A673 (cell line): ENCODE measurements at regions not wholly inside any gene's neighbourhood (a gene's known extent, or its start where the extent isn't known, plus 50 kb on each side); places are given as distances from the start of the nearest gene placed in this dataset.

ENCODE experiments used
- BruUV-seq: library from RNA; stranded (reverse); fragments of 400-500 nt; replicated peaks from 2 replicates; lab custom pipeline; 2021; lab: Mats Ljungman, UMichigan
- CTCF ChIA-PET: fragments of 300-600 bp; sonication (Branson Sonifier 250); formaldehyde crosslinking; loops from one replicate; lab custom pipeline; 2022; ENCODE audit warnings: antibody characterized with exemption; lab: Charles Lee
- POLR2A ChIA-PET: fragments of 300-600 bp; sonication (Branson Sonifier 250); formaldehyde crosslinking; loops from one replicate; lab custom pipeline; 2022; ENCODE audit warnings: antibody characterized with exemption; ENCODE audit not compliant: low non-redundant PET; lab: Charles Lee
- DNase-seq: peaks from one replicate; pipeline ENCODE4 v3.0.0-alpha.2; 2015; ENCODE audit warnings: low spot score
- H3K27ac ChIP-seq: fragments of 200-600 bp; sonication (generic); 2 replicates; pipeline ENCODE4 v1.5.1; 2016; ENCODE audit warnings: mixed run types, low read depth, mild to moderate bottlenecking, mixed read lengths, antibody characterized with exemption, low read length; ENCODE audit not compliant: poor library complexity, severe bottlenecking
- H3K27me3 ChIP-seq: fragments of 200-600 bp; sonication (generic); replicated peaks from 2 replicates; pipeline ENCODE4 v1.6.1; 2017; ENCODE audit warnings: mixed run types, low read depth, mild to moderate bottlenecking, mixed read lengths, antibody characterized with exemption, low read length; ENCODE audit not compliant: insufficient read depth, poor library complexity
- H3K36me3 ChIP-seq: fragments of 200-600 bp; sonication (generic); 2 replicates; pipeline ENCODE4 v1.6.1; 2016; ENCODE audit warnings: mixed run types, mild to moderate bottlenecking, mixed read lengths, antibody characterized with exemption, low read length; ENCODE audit not compliant: insufficient read depth, poor library complexity, severe bottlenecking
- H3K4me1 ChIP-seq: fragments of 200-600 bp; sonication (generic); 2 replicates; pipeline ENCODE4 v1.6.1; 2017; ENCODE audit warnings: mixed run types, mild to moderate bottlenecking, mixed read lengths, antibody characterized with exemption, low read length; ENCODE audit not compliant: insufficient read depth, poor library complexity, severe bottlenecking
- H3K4me3 ChIP-seq: fragments of 200-600 bp; sonication (generic); 2 replicates; pipeline ENCODE4 v1.5.1; 2016; ENCODE audit warnings: low read depth, mixed run types, mild to moderate bottlenecking, mixed read lengths, low read length; ENCODE audit not compliant: poor library complexity, severe bottlenecking
- H3K9me3 ChIP-seq: fragments of 200-600 bp; sonication (generic); 2 replicates; pipeline ENCODE4 v1.6.1; 2016; ENCODE audit warnings: mixed run types, low read depth, mild to moderate bottlenecking, mixed read lengths, antibody characterized with exemption, low read length; ENCODE audit not compliant: poor library complexity, severe bottlenecking
- CTCF ChIP-seq: fragments of 300-800, 200-600 bp; sonication (generic); conservative IDR thresholded peaks from 2 replicates; pipeline ENCODE4 v1.5.1; 2017; ENCODE audit warnings: low read depth, mild to moderate bottlenecking, antibody characterized with exemption, low read length, moderate library complexity, mixed read lengths
- EZH2 ChIP-seq: fragments of 200-600 bp; sonication (generic); IDR thresholded peaks from 2 replicates; pipeline ENCODE4 v1.6.1; 2017; ENCODE audit warnings: borderline replicate concordance, low read depth, mild to moderate bottlenecking, mixed read lengths, antibody characterized with exemption, low read length; ENCODE audit not compliant: poor library complexity, severe bottlenecking
- intact Hi-C: fragments of 100-400 bp; cut with micrococcal nuclease; formaldehyde crosslinking; loops from one replicate; pipeline ENCODE4 v1.10.0; 2022; ENCODE audit not compliant: unreplicated experiment

GRCh38 chrX:39894683-39895082, 203.1 kb downstream of the BCOR start:
- H3K36me3 ChIP-seq, result no peaks in the 10 kb centered on the region
- peak; percentile 55 for DNase-seq
- intact Hi-C loops, result no loop called here
- H3K9me3 ChIP-seq, result no peaks in the 10 kb centered on the region
- BruUV-seq, result no TSS peak
- ChIA-PET POLR2A (no interaction called here), CTCF (no interaction called here)
- no peak overlapping the region for H3K27ac ChIP-seq
- TF ChIP-seq EZH2, result no peak
- no peak for TF ChIP-seq CTCF
- no peak overlapping the region for H3K4me3 ChIP-seq
- peaks cover 34% of the 10 kb centered on the region for H3K4me1 ChIP-seq
- H3K27me3 ChIP-seq, result no peaks in the 10 kb centered on the region

- peaks cover 38% of the 10 kb centered on the region for H3K4me1 ChIP-seq
- H3K4me3 ChIP-seq, result no peak overlapping the region
- H3K9me3 ChIP-seq, result no peaks in the 10 kb centered on the region
- POLR2A ChIA-PET, result no interaction called here
- no peaks in the 10 kb centered on the region for H3K27me3 ChIP-seq
- no peaks in the 10 kb centered on the region for H3K36me3 ChIP-seq
- TF ChIP-seq CTCF (no peak), EZH2 (no peak)
- DNase-seq, result no peak
- intact Hi-C loops, result no loop called here
- BruUV-seq, result no TSS peak
- no peak overlapping the region for H3K27ac ChIP-seq
- CTCF ChIA-PET, result no interaction called here
Observed at GRCh38 chrX:39895218-39896110, 202.3 kb downstream of the BCOR start.

GRCh38 chrX:39896951-39897740, 200.6 kb downstream of the BCOR start:
- Histone ChIP-seq H3K9me3 (no peaks in the 10 kb centered on the region), H3K36me3 (no peaks in the 10 kb centered on the region), H3K4me1 (peaks cover 46% of the 10 kb centered on the region), H3K27me3 (no peaks in the 10 kb centered on the region), H3K27ac (no peak overlapping the region), H3K4me3 (no peak overlapping the region)
- ChIA-PET POLR2A (interaction anchor here (0.6 kb wide), 1 partner anchor 49 kb away, joined by 3 read pairs; no protein-coding TSS in a partner anchor), CTCF (no interaction called here)
- TF ChIP-seq EZH2 (no peak), CTCF (peak; percentile 30; the same call in 1 of the 2 replicates)
- intact Hi-C loops, result no loop called here
- no TSS peak for BruUV-seq
- peak; percentile 60 for DNase-seq
